Sigmoid colon (tissue), 6 donors: ENCODE measurements at regions not wholly inside any gene's neighbourhood (a gene's known extent, or its start where the extent isn't known, plus 50 kb on each side); places are given as distances from the start of the nearest gene placed in this dataset.

Experiments
- DNase-seq: peaks from one replicate; pipeline ENCODE4 v3.0.0-alpha.2; 2019
- H3K27ac ChIP-seq, 4 donors: fragments of 200-600 bp; sonication (generic); one replicate each; pipeline ENCODE4 v1.5.1; 2016 to 2019; ENCODE audit warnings: mild to moderate bottlenecking in 1 of 4
- H3K27me3 ChIP-seq, 3 donors: fragments of 200-600 bp; sonication (generic); one replicate each; pipeline ENCODE4 v1.5.1; 2019; ENCODE audit warnings: mild to moderate bottlenecking in 1 of 3
- H3K36me3 ChIP-seq, 4 donors: fragments of 200-600 bp; sonication (generic); one replicate each; pipeline ENCODE4 v1.5.1; 2016 to 2019
- H3K4me1 ChIP-seq, 4 donors: fragments of 200-600 bp; sonication (generic); one replicate each; pipeline ENCODE4 v1.5.1; 2017 to 2019
- H3K4me3 ChIP-seq, 4 donors: fragments of 200-600 bp; sonication (generic); one replicate each; pipeline ENCODE4 v1.5.1; 2017 to 2019; ENCODE audit warnings: mild to moderate bottlenecking in 2 of 4, moderate library complexity in 1 of 4
- H3K9me3 ChIP-seq, 4 donors: fragments of 200-600 bp in 3 of 4; sonication (generic) in 3 of 4; one replicate each; pipeline versions ENCODE4 v1.5.1 to v1.6.1; 2013 to 2019
- CTCF ChIP-seq, 4 experiments: fragments of 450-650 bp in 3 of 4; fragments of 200-600 bp in 1 of 4; IDR thresholded peaks; one replicate each; pipeline ENCODE4 v1.5.1; 2016 to 2019; ENCODE audit warnings: antibody characterized with exemption in 4 of 4, mild to moderate bottlenecking in 3 of 4, moderate library complexity in 2 of 4
- EP300 ChIP-seq, 4 donors: sonication (generic); formaldehyde crosslinking; IDR thresholded peaks; one replicate each; pipeline ENCODE4 v1.6.1; 2017; ENCODE audit warnings: antibody characterized with exemption in 4 of 4
- POLR2A ChIP-seq, 2 donors: fragments of 450-650 bp; IDR thresholded peaks; one replicate each; pipeline ENCODE4 v1.6.1; 2016; ENCODE audit warnings: antibody characterized with exemption in 2 of 2, mild to moderate bottlenecking in 2 of 2, moderate library complexity in 2 of 2
- POLR2AphosphoS5 ChIP-seq, 4 donors: sonication (generic); formaldehyde crosslinking; IDR thresholded peaks; one replicate each; pipeline ENCODE4 v1.6.1; 2017; ENCODE audit warnings: antibody characterized with exemption in 4 of 4
- WGBS, 2 donors: extraction: QIAGEN DNeasy Blood & Tissue Kit; methylation state at CpG; one replicate each; pipeline ENCODE4 v1.1.7; 2013; 5-methylcytosine and 5-hydroxymethylcytosine counted together
- intact Hi-C: fragments of 100-400 bp; cut with DNase I; formaldehyde crosslinking; loops from one replicate; pipeline ENCODE4 v1.15.1; 2023
- small RNA-seq, 3 donors: library from RNA; depleted of rRNA; stranded (forward); fragments of <200 nt; gene quantifications; one replicate each; pipeline ENCODE3, GENCODE V24; 2016
- donor health status: healthy with polysubstance abuse.
- donor health status: healthy.

GRCh38 chr9:101791533-101791932 is 53.1 kb upstream of the GRIN3A start:
- H3K27ac ChIP-seq = no peak overlapping the region
- no peaks in the 10 kb centered on the region for H3K36me3 ChIP-seq
- H3K27me3 ChIP-seq = no peaks in the 10 kb centered on the region
- 39 to 66% methylated on average over 6 of the region's 6 CpGs for WGBS, 2 donors
- H3K9me3 ChIP-seq = no peaks in the 10 kb centered on the region
- no peak for TF ChIP-seq CTCF (IDR thresholded peaks at IDR 0.05)
- no peak for TF ChIP-seq EP300 (IDR thresholded peaks at IDR 0.05)
- no peak for TF ChIP-seq POLR2AphosphoS5 (IDR thresholded peaks at IDR 0.05)
- TF ChIP-seq POLR2A (IDR thresholded peaks at IDR 0.05) = no peak
- intact Hi-C loops = no loop called here
- DNase-seq = no peak
- H3K4me3 ChIP-seq = no peak overlapping the region
- H3K4me1 ChIP-seq = no peaks in the 10 kb centered on the region

Small RNA genes lying in the stretch of these regions (small RNA-seq; reads per million reads assigned to genes)
- 0 reads per million in 3 donors for gene RNU6-329P
